ENCODE measurements at regions not wholly inside any gene's neighbourhood (a gene's known extent, or its start where the extent isn't known, plus 50 kb on each side); places are given as distances from the start of the nearest gene placed in this dataset.

GRCh38 chr1:228897901-228898300, 162.6 kb downstream of the RHOU start:
- TF ChIP-seq, protein P1, sequence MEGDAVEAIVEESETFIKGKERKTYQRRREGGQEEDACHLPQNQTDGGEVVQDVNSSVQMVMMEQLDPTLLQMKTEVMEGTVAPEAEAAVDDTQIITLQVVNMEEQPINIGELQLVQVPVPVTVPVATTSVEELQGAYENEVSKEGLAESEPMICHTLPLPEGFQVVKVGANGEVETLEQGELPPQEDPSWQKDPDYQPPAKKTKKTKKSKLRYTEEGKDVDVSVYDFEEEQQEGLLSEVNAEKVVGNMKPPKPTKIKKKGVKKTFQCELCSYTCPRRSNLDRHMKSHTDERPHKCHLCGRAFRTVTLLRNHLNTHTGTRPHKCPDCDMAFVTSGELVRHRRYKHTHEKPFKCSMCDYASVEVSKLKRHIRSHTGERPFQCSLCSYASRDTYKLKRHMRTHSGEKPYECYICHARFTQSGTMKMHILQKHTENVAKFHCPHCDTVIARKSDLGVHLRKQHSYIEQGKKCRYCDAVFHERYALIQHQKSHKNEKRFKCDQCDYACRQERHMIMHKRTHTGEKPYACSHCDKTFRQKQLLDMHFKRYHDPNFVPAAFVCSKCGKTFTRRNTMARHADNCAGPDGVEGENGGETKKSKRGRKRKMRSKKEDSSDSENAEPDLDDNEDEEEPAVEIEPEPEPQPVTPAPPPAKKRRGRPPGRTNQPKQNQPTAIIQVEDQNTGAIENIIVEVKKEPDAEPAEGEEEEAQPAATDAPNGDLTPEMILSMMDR (IDR thresholded peaks at IDR 0.05; ENCODE audit: low read depth, low read length), result no peak
- no peak for TF ChIP-seq EZH2phosphoT487 (IDR thresholded peaks at IDR 0.05; ENCODE audit: low read depth)

All from OCI-LY3 (cell line).